Mesenchymal stem cell (in vitro differentiated cells and primary cell): ENCODE measurements at regions not wholly inside any gene's neighbourhood (a gene's known extent, or its start where the extent isn't known, plus 50 kb on each side); places are given as distances from the start of the nearest gene placed in this dataset.

Experiments used
- DNase-seq: peaks from one replicate; pipeline ENCODE4 v3.0.0-alpha.2; 2013
- H2AFZ ChIP-seq: one replicate; pipeline ENCODE4 v1.6.1; 2013; ENCODE audit warnings: low read depth, mild to moderate bottlenecking, control low read depth, inconsistent platforms, low read length, moderate library complexity
- H2AK5ac ChIP-seq: 2 replicates; pipeline ENCODE4 v1.6.1; 2013; ENCODE audit warnings: low read length, moderate library complexity, mild to moderate bottlenecking, inconsistent platforms; ENCODE audit not compliant: severe bottlenecking
- H2BK120ac ChIP-seq: one replicate; pipeline ENCODE4 v1.6.1; 2013; ENCODE audit warnings: low read depth, mild to moderate bottlenecking, inconsistent platforms, low read length, moderate library complexity
- H2BK12ac ChIP-seq, 2 experiments: one replicate each; pipeline ENCODE4 v1.6.1; 2013; ENCODE audit warnings: inconsistent platforms in 2 of 2, low read length in 2 of 2, mild to moderate bottlenecking in 2 of 2, moderate library complexity in 2 of 2, control low read depth in 1 of 2
- H2BK15ac ChIP-seq: one replicate; pipeline ENCODE4 v1.6.1; 2013; ENCODE audit warnings: mild to moderate bottlenecking, low read depth, inconsistent platforms; ENCODE audit not compliant: poor library complexity, severe bottlenecking
- H2BK5ac ChIP-seq: 2 replicates; pipeline ENCODE4 v1.6.1; 2013; ENCODE audit warnings: low read depth, mild to moderate bottlenecking, low read length, control low read depth, inconsistent platforms; ENCODE audit not compliant: poor library complexity, severe bottlenecking
- H3K14ac ChIP-seq, 2 experiments: one replicate each; pipeline ENCODE4 v1.6.1; 2013; ENCODE audit warnings: inconsistent platforms in 2 of 2, low read length in 2 of 2, control low read depth in 1 of 2, mild to moderate bottlenecking in 1 of 2, moderate library complexity in 1 of 2
- H3K18ac ChIP-seq, 2 experiments: one replicate each; pipeline ENCODE4 v1.6.1; 2013; ENCODE audit warnings: inconsistent platforms in 2 of 2, low read length in 2 of 2, control low read depth in 1 of 2, low read depth in 1 of 2, mild to moderate bottlenecking in 1 of 2
- H3K23ac ChIP-seq, 2 experiments: one replicate each; pipeline ENCODE4 v1.6.1; 2013; ENCODE audit warnings: inconsistent platforms in 2 of 2, low read length in 2 of 2, mild to moderate bottlenecking in 2 of 2, moderate library complexity in 2 of 2, control low read depth in 1 of 2
- H3K27ac ChIP-seq: 2 replicates; pipeline ENCODE4 v1.5.1; 2013; ENCODE audit warnings: mild to moderate bottlenecking, moderate library complexity, low read length, control low read depth, inconsistent platforms; ENCODE audit not compliant: poor library complexity, severe bottlenecking
- H3K27me3 ChIP-seq, 2 experiments: 2 replicates each; pipeline versions ENCODE4 v1.6.1 to v1.7.0; 2013; ENCODE audit warnings: low read length in 2 of 2, mild to moderate bottlenecking in 2 of 2, moderate library complexity in 2 of 2, control low read depth in 1 of 2, inconsistent platforms in 1 of 2; ENCODE audit not compliant: control insufficient read depth in 1 of 2, insufficient read depth in 1 of 2
- H3K36me3 ChIP-seq, 2 experiments: 2 replicates each; pipeline versions ENCODE4 v1.6.1 to v1.7.0; 2013; ENCODE audit warnings: low read length in 2 of 2, control low read depth in 1 of 2, inconsistent platforms in 1 of 2, low read depth in 1 of 2, mild to moderate bottlenecking in 1 of 2; ENCODE audit not compliant: insufficient read depth in 2 of 2, control insufficient read depth in 1 of 2
- H3K4ac ChIP-seq, 2 experiments: one replicate each; pipeline ENCODE4 v1.6.1; 2013; ENCODE audit warnings: inconsistent platforms in 2 of 2, low read length in 2 of 2, mild to moderate bottlenecking in 2 of 2, moderate library complexity in 2 of 2, control low read depth in 1 of 2, low read depth in 1 of 2
- H3K4me1 ChIP-seq: 2 replicates; pipeline ENCODE4 v1.6.1; 2013; ENCODE audit warnings: low read depth, low read length, control low read depth; ENCODE audit not compliant: control insufficient read depth, insufficient read depth
- H3K4me2 ChIP-seq: 2 replicates; pipeline ENCODE4 v1.6.1; 2013; ENCODE audit warnings: low read length, mild to moderate bottlenecking, inconsistent platforms; ENCODE audit not compliant: poor library complexity, severe bottlenecking
- H3K4me3 ChIP-seq, 2 experiments: 2 replicates each; pipeline versions ENCODE4 v1.5.1 to v1.7.0; 2013; ENCODE audit warnings: low read length in 2 of 2, mild to moderate bottlenecking in 2 of 2, control low read depth in 1 of 2, low read depth in 1 of 2; ENCODE audit not compliant: insufficient read depth in 1 of 2
- H3K79me1 ChIP-seq: replicated peaks from 2 replicates; pipeline ENCODE4 v1.6.1; 2013; ENCODE audit warnings: mild to moderate bottlenecking, control low read depth, low read length, inconsistent platforms; ENCODE audit not compliant: poor library complexity, severe bottlenecking
- H3K9ac ChIP-seq: 2 replicates; pipeline ENCODE4 v1.7.0; 2013; ENCODE audit warnings: mild to moderate bottlenecking, low read length, moderate library complexity
- H3K9me3 ChIP-seq: 2 replicates; pipeline ENCODE4 v1.7.0; 2013; ENCODE audit warnings: mild to moderate bottlenecking, low read length; ENCODE audit not compliant: control insufficient read depth
- H4K8ac ChIP-seq: one replicate; pipeline ENCODE4 v1.6.1; 2013; ENCODE audit warnings: inconsistent platforms, mild to moderate bottlenecking, low read length, moderate library complexity
- H4K91ac ChIP-seq: one replicate; pipeline ENCODE4 v1.6.1; 2013; ENCODE audit warnings: mild to moderate bottlenecking, low read length, inconsistent platforms
- WGBS: methylation state at CpG from one replicate; pipeline ENCODE4 v1.1.7; 2013; ENCODE audit warnings: mixed read lengths; 5-methylcytosine and 5-hydroxymethylcytosine counted together

DNA sequence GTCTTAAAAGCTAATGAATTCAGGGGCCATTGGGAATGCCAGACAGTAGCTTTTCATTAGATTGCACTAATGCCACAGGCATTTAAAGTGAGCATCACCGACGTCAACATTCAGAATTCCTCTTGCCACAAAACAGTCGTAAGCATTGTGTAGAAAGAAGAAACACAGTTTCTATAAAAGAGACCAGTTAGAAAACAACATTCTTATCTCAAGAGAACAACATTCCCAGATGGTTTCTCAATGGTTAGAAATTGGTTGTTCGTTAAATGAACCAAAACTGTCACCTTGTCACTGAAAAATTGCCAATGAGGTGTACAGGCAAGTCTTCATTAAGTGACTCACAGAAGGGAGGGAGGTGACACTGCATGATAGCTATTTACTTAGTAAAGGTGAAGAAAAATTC is 401.6 kb upstream of the PRR16 start:
- no peak overlapping the region for H3K23ac ChIP-seq
- no peak overlapping the region for H4K91ac ChIP-seq
- H3K27ac ChIP-seq = no peak overlapping the region
- H3K14ac ChIP-seq = no peak overlapping the region
- no peaks in the 10 kb centered on the region for H3K36me3 ChIP-seq
- no peaks in the 10 kb centered on the region for H3K79me1 ChIP-seq
- H3K9ac ChIP-seq = no peak overlapping the region
- H4K8ac ChIP-seq = no peak overlapping the region
- H3K4me2 ChIP-seq = no peak overlapping the region
- no peak overlapping the region for H2AK5ac ChIP-seq
- H3K27me3 ChIP-seq = no peaks in the 10 kb centered on the region
- H3K18ac ChIP-seq = no peak overlapping the region
- no peak overlapping the region for H2BK5ac ChIP-seq
- H3K9me3 ChIP-seq = no peaks in the 10 kb centered on the region
- no peak overlapping the region for H2BK15ac ChIP-seq
- H2BK12ac ChIP-seq = no peak overlapping the region
- H3K4me1 ChIP-seq = no peaks in the 10 kb centered on the region
- no peak overlapping the region for H3K4ac ChIP-seq
- no peak overlapping the region for H2BK120ac ChIP-seq
- H2AFZ ChIP-seq = no peak overlapping the region
- peak; percentile 81 for DNase-seq
- no peak overlapping the region for H3K4me3 ChIP-seq
- 75% methylated on average over 3 of the region's 4 CpGs for WGBS

- Histone ChIP-seq H3K9ac (no peak overlapping the region), H3K36me3 (no peaks in the 10 kb centered on the region), H2AFZ (no peak overlapping the region), H3K4me1 (no peaks in the 10 kb centered on the region), H3K4ac (no peak overlapping the region), H2AK5ac (no peak overlapping the region), H2BK12ac (no peak overlapping the region), H3K23ac (no peak overlapping the region), H2BK5ac (no peak overlapping the region), H3K9me3 (no peaks in the 10 kb centered on the region), H3K27me3 (no peaks in the 10 kb centered on the region), H3K27ac (no peak overlapping the region), H4K91ac (no peak overlapping the region), H3K4me2 (no peak overlapping the region), H3K79me1 (no peaks in the 10 kb centered on the region), H3K14ac (no peak overlapping the region), H2BK15ac (no peak overlapping the region), H3K4me3 (no peak overlapping the region), H3K18ac (no peak overlapping the region), H2BK120ac (no peak overlapping the region), H4K8ac (no peak overlapping the region)
- no peak for DNase-seq
- WGBS = 80% methylated on average over 1 of the region's 2 CpGs
Measured at GRCh38 chr5:120072068-120072761, 391.9 kb upstream of the PRR16 start.

DNA sequence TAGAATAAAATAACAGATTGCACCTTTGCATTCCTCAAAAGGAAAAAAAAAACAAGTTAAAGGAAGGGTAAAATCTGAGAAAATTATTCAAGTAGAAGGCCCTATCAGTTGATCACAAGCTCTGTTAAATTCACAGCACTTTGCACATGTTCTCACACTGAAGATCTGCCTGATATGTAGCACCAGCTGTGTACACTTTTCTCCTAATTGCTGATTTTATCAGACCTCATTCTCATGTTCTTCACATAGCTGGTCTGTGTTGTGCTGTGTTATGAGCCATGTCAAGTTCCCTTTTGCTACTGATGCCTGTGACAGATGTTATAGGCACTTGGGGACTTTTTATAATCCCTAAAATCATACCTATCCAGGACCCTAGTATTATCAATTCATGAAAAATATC is 390.4 kb upstream of the PRR16 start:
- no peak overlapping the region for H3K4me2 ChIP-seq
- H2BK15ac ChIP-seq = no peak overlapping the region
- no peaks in the 10 kb centered on the region for H3K36me3 ChIP-seq
- no peak overlapping the region for H2BK120ac ChIP-seq
- H3K18ac ChIP-seq = no peak overlapping the region
- no peaks in the 10 kb centered on the region for H3K27me3 ChIP-seq
- no peak for DNase-seq
- no peak overlapping the region for H2BK12ac ChIP-seq
- H3K27ac ChIP-seq = no peak overlapping the region
- H2AFZ ChIP-seq = no peak overlapping the region
- no peak overlapping the region for H3K4me3 ChIP-seq
- no peak overlapping the region for H2BK5ac ChIP-seq
- no peaks in the 10 kb centered on the region for H3K79me1 ChIP-seq
- H3K9ac ChIP-seq = no peak overlapping the region
- H4K91ac ChIP-seq = no peak overlapping the region
- no peak overlapping the region for H2AK5ac ChIP-seq
- no peaks in the 10 kb centered on the region for H3K9me3 ChIP-seq
- no peak overlapping the region for H3K23ac ChIP-seq
- H3K4me1 ChIP-seq = no peaks in the 10 kb centered on the region
- H3K14ac ChIP-seq = no peak overlapping the region
- no peak overlapping the region for H4K8ac ChIP-seq
- no peak overlapping the region for H3K4ac ChIP-seq

- H2AFZ ChIP-seq = no peak overlapping the region
- H3K4ac ChIP-seq = no peak overlapping the region
- 60% methylated on average over 3 of the region's 3 CpGs for WGBS
- no peak overlapping the region for H2BK12ac ChIP-seq
- H4K91ac ChIP-seq = no peak overlapping the region
- no peak overlapping the region for H3K14ac ChIP-seq
- no peak overlapping the region for H2BK120ac ChIP-seq
- H3K18ac ChIP-seq = no peak overlapping the region
- H4K8ac ChIP-seq = no peak overlapping the region
- no peak overlapping the region for H2AK5ac ChIP-seq
- H3K79me1 ChIP-seq = no peaks in the 10 kb centered on the region
- no peaks in the 10 kb centered on the region for H3K9me3 ChIP-seq
- H3K27me3 ChIP-seq = no peaks in the 10 kb centered on the region
- no peak overlapping the region for H3K9ac ChIP-seq
- H3K4me3 ChIP-seq = no peak overlapping the region
- H3K36me3 ChIP-seq = no peaks in the 10 kb centered on the region
- no peak overlapping the region for H3K27ac ChIP-seq
- H3K23ac ChIP-seq = no peak overlapping the region
- H3K4me2 ChIP-seq = no peak overlapping the region
- no peak for DNase-seq
- H2BK15ac ChIP-seq = no peak overlapping the region
- no peaks in the 10 kb centered on the region for H3K4me1 ChIP-seq
- no peak overlapping the region for H2BK5ac ChIP-seq
Measured at GRCh38 chr5:120080781-120081180, 383.3 kb upstream of the PRR16 start.
